ENCODE measurements at regions not wholly inside any gene's neighbourhood (a gene's known extent, or its start where the extent isn't known, plus 50 kb on each side); places are given as distances from the start of the nearest gene placed in this dataset.

DNA sequence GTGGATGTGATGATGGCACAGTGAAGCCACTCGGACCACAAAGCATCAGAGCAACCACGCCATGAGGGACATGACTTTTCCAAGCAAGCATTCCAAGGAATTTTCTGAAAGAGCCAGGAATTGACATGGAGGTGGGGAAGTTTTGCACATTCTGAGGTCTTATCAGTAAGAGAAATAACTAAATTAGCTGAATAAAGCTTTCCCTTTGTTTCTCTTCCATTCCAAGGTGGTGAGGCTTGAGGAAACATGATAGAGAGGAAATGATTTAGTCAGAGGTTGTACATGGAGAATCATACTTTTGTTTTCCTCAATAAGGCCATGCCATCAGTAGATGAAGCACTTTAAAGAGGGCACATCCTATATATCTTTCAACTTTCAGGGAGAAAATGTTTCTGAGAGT lies 115.7 kb upstream of the MMADHC start (continued):
- no peak for TF ChIP-seq ZFPM2 (CRISPR knock-in tag; IDR thresholded peaks at IDR 0.05)
- TF ChIP-seq HSF4 (CRISPR knock-in tag; IDR thresholded peaks at IDR 0.05; ENCODE audit: borderline replicate concordance) = no peak
- TF ChIP-seq, protein P1, sequence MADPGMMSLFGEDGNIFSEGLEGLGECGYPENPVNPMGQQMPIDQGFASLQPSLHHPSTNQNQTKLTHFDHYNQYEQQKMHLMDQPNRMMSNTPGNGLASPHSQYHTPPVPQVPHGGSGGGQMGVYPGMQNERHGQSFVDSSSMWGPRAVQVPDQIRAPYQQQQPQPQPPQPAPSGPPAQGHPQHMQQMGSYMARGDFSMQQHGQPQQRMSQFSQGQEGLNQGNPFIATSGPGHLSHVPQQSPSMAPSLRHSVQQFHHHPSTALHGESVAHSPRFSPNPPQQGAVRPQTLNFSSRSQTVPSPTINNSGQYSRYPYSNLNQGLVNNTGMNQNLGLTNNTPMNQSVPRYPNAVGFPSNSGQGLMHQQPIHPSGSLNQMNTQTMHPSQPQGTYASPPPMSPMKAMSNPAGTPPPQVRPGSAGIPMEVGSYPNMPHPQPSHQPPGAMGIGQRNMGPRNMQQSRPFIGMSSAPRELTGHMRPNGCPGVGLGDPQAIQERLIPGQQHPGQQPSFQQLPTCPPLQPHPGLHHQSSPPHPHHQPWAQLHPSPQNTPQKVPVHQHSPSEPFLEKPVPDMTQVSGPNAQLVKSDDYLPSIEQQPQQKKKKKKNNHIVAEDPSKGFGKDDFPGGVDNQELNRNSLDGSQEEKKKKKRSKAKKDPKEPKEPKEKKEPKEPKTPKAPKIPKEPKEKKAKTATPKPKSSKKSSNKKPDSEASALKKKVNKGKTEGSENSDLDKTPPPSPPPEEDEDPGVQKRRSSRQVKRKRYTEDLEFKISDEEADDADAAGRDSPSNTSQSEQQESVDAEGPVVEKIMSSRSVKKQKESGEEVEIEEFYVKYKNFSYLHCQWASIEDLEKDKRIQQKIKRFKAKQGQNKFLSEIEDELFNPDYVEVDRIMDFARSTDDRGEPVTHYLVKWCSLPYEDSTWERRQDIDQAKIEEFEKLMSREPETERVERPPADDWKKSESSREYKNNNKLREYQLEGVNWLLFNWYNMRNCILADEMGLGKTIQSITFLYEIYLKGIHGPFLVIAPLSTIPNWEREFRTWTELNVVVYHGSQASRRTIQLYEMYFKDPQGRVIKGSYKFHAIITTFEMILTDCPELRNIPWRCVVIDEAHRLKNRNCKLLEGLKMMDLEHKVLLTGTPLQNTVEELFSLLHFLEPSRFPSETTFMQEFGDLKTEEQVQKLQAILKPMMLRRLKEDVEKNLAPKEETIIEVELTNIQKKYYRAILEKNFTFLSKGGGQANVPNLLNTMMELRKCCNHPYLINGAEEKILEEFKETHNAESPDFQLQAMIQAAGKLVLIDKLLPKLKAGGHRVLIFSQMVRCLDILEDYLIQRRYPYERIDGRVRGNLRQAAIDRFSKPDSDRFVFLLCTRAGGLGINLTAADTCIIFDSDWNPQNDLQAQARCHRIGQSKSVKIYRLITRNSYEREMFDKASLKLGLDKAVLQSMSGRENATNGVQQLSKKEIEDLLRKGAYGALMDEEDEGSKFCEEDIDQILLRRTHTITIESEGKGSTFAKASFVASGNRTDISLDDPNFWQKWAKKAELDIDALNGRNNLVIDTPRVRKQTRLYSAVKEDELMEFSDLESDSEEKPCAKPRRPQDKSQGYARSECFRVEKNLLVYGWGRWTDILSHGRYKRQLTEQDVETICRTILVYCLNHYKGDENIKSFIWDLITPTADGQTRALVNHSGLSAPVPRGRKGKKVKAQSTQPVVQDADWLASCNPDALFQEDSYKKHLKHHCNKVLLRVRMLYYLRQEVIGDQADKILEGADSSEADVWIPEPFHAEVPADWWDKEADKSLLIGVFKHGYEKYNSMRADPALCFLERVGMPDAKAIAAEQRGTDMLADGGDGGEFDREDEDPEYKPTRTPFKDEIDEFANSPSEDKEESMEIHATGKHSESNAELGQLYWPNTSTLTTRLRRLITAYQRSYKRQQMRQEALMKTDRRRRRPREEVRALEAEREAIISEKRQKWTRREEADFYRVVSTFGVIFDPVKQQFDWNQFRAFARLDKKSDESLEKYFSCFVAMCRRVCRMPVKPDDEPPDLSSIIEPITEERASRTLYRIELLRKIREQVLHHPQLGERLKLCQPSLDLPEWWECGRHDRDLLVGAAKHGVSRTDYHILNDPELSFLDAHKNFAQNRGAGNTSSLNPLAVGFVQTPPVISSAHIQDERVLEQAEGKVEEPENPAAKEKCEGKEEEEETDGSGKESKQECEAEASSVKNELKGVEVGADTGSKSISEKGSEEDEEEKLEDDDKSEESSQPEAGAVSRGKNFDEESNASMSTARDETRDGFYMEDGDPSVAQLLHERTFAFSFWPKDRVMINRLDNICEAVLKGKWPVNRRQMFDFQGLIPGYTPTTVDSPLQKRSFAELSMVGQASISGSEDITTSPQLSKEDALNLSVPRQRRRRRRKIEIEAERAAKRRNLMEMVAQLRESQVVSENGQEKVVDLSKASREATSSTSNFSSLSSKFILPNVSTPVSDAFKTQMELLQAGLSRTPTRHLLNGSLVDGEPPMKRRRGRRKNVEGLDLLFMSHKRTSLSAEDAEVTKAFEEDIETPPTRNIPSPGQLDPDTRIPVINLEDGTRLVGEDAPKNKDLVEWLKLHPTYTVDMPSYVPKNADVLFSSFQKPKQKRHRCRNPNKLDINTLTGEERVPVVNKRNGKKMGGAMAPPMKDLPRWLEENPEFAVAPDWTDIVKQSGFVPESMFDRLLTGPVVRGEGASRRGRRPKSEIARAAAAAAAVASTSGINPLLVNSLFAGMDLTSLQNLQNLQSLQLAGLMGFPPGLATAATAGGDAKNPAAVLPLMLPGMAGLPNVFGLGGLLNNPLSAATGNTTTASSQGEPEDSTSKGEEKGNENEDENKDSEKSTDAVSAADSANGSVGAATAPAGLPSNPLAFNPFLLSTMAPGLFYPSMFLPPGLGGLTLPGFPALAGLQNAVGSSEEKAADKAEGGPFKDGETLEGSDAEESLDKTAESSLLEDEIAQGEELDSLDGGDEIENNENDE (IDR thresholded peaks at IDR 0.05; ENCODE audit: low read depth, low read length) = no peak
- TF ChIP-seq BRD9 (IDR thresholded peaks at IDR 0.05; ENCODE audit: low read depth, partially characterized antibody) = no peak
- TF ChIP-seq ZNF408 (CRISPR knock-in tag; IDR thresholded peaks at IDR 0.05; ENCODE audit: low read depth) = no peak
- TF ChIP-seq SLC30A9 (CRISPR knock-in tag; IDR thresholded peaks at IDR 0.05) = no peak

All from K562 (cell line).